Activated CD8-positive, alpha-beta memory T cell treated with anti-CD3 and anti-CD28 coated beads for 36 hours (primary cell): ENCODE measurements at regions not wholly inside any gene's neighbourhood (a gene's known extent, or its start where the extent isn't known, plus 50 kb on each side); places are given as distances from the start of the nearest gene placed in this dataset.

Source experiments
- CTCF ChIA-PET: fragments of 350-600 bp; sonication (Branson Sonifier 250); formaldehyde crosslinking; loops from one replicate; lab custom pipeline; 2021; ENCODE audit warnings: antibody characterized with exemption; lab: Charles Lee
- POLR2A ChIA-PET: fragments of 350-600 bp; sonication (Branson Sonifier 250); formaldehyde crosslinking; loops from one replicate; lab custom pipeline; 2021; ENCODE audit warnings: antibody characterized with exemption; lab: Charles Lee

DNA sequence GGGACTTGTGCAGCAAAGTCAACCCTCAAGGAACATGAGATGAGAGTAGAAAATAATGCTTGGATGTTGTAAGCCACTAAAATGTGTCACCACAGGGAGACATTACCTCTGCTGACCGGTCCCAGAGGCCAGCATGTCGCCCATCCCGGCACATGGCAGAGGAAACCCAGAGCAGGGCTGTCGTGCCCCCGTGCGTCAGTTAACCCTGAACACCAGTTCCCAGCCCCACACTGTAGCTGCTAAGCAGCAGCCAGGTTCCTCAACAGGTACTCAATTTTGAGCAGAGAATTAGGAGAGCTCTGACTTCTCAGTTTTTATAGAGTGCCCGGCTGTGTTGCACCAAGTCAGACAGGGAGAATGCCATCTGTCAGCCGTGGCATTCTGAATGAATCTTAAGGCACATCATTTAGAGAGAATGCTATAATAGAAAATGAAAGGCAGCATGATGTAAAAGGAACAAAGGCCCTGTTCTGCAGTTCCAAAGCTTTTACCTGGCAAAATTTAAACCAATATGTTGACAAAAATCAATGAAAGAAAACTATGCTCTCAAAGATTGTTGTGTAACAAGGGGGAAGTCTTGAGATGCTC lies 307.9 kb downstream of the METTL4 start:
- POLR2A ChIA-PET: no interaction called here

DNA sequence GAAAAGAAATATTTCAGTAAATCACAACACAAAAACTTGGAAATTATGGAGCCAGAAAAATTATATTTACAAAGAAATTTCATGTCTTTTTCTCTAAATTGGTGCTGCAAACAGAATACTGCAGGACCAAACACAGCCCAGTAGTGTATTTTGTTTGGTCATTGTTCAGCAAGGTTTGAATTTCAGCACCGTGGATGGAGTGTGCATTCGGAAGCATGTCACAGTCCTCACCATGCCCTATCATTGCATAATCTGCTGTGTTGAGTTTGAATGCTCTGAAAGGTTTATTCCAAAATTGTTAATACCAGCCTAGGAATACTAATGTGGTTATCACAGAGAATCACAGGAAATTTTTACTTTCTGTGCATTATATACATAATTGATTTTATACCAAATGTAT lies 296.7 kb downstream of the METTL4 start:
- POLR2A ChIA-PET: no interaction called here
- CTCF ChIA-PET: no interaction called here

More for the DNA sequence above, 307.9 kb downstream of the METTL4 start:
- CTCF ChIA-PET: no interaction called here

DNA sequence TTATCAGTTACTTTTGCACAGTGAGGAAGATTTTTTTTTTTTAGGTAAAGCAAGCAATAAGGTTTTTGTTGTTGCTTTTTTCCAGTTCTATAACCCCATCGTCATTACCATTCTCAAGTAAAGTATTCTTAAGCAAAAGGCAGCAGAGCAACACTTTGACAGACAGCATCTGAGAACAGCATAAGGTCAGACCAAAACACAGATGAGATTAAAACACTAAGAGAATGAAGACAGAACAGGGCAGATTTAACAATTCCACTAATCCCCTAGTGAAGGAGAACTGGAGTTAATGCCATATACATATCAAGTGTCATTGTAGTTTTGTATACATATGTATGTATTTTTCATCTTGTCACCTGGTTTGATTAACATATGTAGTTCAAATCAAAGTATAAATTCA lies 290.2 kb downstream of the METTL4 start:
- CTCF ChIA-PET: interaction anchor here (0.7 kb wide), 1 partner anchor 20 kb away, joined by 3 read pairs; no protein-coding TSS in a partner anchor
- POLR2A ChIA-PET: no interaction called here

DNA sequence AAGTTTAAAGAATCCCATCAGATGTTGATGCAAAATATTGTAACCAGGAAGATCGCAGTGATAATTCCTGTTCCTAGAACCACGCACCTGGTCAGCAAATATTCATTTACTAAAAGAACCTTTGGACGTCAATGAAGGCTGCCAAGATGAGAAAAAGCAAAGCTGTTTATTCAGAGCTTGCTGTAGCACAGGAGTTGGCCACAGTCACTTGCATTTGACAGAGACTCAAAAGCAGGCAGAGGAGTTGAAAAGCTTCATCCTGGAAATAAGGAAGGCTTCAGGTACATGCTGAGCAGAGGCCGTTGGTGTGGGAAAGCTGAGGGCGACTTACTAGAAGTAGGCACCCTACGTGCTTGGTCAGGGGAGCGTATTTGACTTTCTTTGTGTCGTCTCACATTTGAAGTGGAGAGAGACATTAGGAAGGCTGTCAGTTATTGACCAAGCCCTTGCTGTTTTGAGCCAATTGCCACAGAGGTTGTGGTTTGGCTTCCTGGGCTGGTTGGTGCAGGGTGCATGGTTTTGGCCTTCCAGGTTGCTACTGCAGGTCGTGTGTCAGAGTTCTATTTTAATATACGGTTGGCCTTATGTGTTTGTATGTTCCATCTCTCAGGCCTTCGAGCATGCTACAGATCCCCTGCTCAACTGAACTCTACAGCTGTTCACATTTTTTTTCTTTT lies 289.6 kb downstream of the METTL4 start:
- POLR2A ChIA-PET: no interaction called here
- CTCF ChIA-PET: no interaction called here

DNA sequence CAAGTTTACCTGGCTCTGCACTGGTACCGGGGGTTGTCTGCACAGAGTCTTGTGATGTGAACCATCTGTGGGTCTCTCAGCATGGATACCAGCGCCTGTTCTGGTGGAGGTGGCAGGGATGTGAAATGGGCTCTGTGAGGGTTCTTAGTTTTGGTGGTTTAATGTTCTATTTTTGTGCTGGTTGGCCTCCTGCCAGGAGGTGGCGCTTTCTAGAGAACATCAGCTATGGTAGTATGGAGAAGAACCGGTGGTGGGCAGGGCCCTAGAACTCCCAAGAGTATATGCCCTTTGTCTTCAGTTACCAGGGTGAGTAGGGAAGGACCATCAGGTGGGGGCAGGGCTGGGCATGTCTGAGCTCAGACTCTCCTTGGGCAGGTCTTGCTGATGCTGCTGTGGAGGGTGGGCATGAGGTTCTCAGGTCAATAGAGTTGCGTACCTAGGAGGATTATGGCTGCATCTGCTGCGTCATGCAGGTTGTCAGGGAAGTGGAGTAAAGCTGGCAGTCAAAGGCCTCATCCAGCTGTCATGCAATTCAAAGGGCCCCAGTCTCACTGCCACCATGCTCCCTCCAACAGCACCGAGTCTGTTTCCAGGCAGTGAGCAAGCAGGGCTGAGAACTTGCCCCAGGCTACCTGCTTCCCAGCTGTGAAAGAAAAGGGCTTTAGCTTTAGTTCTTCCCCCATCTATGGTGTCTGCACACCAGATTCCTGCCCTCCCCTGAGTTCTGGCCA lies 278.0 kb downstream of the METTL4 start:
- CTCF ChIA-PET: no interaction called here
- POLR2A ChIA-PET: no interaction called here

DNA sequence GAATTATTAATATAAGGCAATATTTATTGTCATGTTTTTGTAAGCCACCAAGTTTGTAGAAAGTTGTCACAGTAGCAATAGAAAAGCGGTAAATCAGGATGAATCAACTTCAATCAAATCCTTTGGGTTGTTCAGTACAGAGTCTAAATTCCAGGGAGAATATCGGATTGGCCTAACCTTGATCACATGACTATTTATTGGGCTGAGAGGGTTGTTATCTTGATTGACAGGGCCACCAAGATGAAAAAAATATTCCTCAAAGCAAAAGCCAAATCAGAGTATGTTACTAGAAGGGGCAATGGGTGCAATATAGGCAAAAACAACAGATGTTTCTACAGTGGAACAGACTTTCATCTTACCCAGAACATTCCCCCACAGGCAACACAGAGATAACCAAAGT lies 270.0 kb downstream of the METTL4 start:
- ChIA-PET CTCF (no interaction called here), POLR2A (no interaction called here)

DNA sequence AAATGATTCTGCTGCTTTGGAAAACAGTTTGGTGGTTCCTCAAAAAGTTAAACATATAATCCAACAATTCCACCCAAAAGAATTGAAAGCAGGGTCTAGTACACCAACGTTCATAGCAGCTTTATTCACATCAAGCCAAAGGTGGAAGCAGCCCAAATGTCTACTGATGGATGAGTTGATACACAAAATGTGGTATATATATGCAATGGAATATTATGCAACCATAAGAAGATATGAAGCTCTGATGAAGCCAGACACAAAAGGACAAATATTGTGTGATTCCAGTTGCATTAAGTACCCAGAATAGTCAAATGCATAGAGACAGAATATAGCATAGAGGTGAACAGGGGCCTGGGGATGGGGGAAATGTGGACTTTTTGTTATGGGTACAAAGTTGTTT lies 269.3 kb downstream of the METTL4 start:
- ChIA-PET CTCF (no interaction called here), POLR2A (no interaction called here)

DNA sequence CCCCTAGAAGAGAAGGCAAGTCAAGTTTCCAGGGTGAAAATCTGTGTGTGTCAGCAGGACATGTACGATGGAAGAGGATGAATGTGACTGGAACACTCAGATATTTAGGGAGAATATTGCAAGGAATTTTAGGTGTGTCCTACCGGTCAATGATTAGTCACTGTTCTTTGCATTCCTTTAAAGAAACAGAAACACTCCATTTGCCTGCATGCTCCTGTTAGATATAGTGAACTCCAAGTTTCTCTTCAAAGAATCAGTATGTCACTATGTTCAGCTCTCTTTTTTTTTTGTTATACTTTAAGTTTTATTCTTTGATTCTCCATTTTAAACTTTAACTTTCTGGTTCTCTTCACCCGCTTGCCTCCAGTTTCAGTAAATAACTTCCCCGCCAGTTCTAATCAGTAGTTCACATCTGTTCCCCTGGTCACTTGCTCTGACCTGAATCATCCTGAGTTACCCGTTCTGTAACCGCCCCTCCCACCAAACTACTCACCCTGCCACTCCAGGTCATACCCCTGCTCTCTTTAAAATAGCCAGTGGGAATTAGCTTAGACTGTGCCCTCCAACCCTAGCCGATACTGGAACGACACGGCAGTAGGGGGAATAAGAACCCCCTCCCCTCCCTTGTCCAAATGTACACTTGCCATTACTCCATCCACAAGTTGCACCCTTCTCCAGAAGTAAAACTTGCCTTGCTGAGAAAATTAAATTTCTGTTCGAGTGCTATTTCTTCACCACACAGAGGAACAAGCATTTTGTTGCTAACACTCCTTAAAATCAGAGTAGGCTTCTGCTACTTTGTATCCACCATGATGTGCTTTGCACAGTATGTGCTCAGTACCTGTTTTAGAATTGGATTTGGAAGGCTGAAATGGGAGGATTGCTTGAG lies 268.4 kb downstream of the METTL4 start:
- ChIA-PET CTCF (no interaction called here), POLR2A (no interaction called here)

DNA sequence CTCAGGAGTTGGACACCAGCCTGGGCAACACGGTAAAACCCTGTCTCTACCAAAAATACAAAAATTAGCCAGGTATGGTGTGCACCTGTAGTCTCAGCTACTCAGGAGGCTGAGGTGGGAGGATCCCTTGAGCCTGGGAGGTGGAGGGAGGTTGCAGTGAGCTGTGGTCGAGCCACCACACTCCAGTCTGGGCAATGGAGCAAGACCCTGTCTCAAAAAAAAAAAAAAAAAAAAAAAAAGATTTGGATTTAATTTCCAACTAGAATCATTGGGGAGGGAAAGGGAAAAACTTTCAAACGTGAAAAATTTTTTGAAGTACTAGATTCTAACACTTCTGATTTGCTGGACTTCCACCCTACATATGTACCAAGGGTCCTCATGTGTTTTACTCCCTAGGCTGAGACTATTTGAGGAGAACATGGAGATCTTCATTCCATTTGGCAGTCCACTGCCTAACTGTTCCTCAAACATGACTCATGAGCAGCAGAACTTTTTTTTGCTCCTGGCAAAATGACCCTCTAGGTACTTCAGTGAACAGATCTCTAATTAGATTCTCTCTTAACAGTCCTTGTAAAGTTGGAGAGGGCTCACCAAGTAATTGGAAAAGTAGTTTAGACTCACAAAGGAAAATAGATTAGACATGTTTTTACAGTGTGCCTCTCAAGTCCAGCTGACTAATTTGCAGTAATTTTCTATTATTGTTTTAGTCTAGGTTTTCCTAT lies 267.6 kb downstream of the METTL4 start:
- CTCF ChIA-PET: no interaction called here
- POLR2A ChIA-PET: no interaction called here

DNA sequence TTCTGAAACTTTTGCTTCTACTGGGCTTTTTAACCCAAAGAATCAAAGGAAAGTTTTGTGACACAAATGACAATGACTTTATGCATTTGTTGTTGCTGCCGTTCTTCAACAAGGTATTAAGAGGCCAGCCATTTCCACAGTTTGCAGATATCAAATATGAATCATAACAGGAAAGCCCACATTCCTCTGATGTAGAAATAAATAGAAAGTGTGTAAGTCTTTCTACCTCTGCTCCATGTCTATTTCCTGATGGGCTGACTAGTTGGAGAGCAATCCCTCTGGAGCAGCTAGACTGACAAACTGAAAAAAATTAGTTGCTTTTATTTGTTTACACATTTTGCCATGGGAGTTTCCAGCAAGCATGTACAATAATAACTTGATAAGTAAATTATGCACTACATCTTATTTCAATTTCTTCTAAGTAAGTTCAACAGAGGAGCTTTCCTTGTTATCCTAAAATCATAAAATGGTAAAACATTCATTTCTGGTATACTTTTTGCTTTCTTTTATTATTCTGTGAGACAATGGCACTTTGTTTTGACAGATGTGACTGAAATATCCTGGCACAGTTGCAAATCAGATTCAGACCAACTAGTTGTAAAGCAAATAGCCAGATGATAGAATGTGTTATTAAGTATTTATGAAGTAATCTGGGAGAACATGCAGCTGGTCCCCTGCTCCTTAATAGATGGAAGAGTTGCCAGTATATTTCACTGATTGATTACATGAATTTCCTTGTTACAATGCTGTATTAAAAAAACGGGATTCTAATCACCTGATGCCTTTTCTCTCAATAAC lies 266.7 kb downstream of the METTL4 start:
- ChIA-PET POLR2A (no interaction called here), CTCF (no interaction called here)

DNA sequence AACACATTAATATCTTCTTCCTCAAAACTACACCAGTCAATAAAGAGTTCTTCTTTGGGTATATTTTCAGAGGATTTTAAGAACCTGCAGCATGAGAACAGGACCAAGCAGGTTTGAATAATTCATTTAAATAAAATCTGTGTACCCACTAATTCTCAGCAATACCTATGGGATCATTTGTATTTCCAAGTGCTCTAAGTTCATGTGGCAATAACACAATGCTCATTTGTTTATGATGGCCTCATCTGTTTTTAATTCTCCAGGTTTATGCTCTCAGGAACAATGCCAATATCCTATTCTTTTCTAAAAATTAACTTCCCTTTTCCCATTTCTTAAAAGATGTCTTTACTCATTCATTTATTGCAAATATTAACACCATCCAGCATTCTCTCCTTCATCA lies 264.7 kb downstream of the METTL4 start:
- ChIA-PET POLR2A (no interaction called here), CTCF (no interaction called here)

DNA sequence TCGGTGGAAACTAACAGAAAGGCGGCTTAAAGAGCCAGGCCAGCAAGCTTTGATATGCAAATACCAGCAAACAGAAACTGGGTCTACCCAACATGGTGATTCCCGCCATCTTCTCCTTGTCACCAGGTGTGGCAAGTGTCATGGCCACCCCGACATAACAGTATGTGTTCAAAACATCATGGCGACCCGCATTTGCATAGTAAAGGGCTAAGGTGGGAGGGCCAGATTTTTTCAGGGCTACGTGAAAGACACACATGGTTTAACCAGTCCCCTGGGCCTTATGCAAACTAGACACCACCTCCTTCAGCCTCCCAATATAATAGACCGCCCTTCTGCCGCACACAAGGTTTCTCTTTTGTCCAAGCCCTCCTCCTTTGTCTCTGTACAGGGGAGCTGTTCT lies 260.4 kb downstream of the METTL4 start:
- CTCF ChIA-PET: interaction anchor here (0.7 kb wide), 1 partner anchor 82 kb away, joined by 5 read pairs; no protein-coding TSS in a partner anchor
- POLR2A ChIA-PET: no interaction called here

DNA sequence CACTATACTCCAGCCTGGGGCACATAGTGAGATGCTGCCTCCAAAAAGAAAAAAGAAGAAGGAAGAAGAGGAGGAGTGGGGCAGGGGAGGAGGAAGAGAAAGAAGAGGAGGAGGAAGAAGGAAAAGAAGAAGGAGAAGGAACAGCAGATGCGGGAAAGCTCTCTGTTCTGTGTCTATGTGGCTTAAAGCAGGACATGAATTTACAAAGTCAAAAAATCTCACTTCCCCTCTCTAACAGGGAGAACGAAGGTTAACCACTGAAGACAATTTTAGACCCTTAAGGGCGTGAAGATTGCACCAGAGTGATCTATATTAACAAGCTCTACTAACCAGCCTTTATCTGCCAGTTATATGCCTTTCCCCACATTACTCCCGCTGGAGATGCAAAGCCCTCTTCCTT lies 258.9 kb downstream of the METTL4 start:
- POLR2A ChIA-PET: no interaction called here
- CTCF ChIA-PET: no interaction called here

DNA sequence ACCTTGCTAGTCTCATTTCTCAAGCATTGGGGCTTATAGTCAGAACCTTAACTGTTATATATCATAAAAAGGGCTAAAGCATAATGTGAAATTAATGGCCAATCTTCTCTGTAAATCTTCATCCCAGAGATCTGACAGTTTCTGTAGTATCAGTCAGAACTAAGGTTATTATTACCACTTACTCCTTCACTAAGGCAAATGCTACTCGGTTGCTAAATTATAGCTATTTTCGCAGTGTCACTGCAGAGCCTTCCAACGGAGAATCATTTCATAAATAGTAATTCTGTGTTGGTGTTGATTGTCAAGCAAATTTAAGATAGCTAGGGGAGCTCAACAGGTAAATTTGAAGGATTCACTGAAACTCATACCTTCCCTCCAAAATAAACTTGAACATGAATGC lies 258.0 kb downstream of the METTL4 start:
- POLR2A ChIA-PET: no interaction called here
- CTCF ChIA-PET: no interaction called here

DNA sequence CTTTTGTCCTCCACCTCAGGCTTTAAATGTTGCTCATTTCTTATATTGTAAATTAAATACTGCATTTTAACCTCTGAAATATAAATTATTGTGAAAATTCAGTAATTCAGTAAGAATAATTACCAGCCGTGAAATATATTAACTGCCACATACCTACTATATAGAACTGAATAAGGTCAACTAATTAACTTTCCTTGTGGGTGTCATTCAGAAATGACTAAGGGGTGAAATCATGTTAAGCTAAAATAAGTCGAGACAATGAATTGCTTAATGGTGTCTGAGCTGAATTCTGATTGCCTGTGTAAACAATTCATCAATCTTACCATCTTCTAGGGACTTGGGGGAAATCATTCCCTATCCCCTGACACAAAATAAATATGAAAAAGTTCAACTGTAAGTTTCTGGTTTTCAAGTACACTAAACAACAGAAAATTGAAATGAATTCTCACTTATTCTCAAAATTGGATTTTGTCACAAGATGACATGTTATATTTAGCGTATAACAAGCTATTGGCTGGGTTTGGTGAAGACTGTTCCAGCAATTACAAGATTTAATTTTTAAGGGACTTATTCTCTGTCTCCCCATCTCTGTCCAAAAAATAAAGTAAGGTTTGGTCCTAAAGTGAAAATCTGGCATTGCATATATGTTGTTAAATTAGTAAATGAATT lies 255.1 kb downstream of the METTL4 start:
- CTCF ChIA-PET: no interaction called here
- POLR2A ChIA-PET: no interaction called here

DNA sequence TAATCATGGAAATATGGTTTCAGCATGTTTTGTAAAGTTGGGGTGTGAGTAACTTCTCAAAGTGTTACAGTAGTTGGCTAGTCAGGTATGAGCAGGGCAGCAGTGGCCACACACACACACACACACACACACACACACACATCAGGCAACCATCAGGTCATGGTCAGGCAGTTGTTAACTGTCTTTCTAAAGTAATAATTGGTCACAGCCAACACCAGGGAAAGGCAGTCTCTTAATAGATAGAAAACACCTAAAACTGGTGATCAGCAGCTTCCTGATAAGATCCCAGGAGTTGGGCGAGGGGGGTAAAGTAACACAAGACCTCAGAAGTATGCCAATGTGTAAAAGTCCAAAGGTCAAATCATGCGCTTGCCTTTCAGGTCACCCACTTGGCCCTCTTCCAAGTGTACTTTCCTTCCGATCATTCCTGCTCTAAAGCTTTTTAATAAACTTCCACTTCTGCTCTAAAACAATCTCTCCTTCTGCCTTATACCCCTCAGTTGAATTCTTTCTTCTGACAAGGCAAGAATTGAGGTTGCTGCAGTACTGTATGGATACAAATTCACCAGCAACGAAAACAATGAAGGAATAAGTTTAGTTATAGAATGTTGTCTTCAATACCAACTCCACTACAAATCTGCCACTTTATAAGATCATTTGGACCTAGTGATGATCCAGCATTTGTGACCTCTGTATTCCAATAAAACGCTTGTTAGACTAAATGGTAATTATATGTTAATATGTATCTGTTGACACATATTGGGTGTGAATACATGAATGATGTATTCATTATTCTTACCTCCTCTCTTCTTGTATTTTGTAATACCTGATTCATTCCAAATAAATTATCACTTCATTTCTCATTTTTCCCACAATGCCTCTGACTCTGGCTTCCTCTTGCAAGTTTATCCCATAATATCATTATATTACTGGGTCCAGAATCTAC lies 254.3 kb downstream of the METTL4 start:
- CTCF ChIA-PET: no interaction called here
- POLR2A ChIA-PET: no interaction called here

DNA sequence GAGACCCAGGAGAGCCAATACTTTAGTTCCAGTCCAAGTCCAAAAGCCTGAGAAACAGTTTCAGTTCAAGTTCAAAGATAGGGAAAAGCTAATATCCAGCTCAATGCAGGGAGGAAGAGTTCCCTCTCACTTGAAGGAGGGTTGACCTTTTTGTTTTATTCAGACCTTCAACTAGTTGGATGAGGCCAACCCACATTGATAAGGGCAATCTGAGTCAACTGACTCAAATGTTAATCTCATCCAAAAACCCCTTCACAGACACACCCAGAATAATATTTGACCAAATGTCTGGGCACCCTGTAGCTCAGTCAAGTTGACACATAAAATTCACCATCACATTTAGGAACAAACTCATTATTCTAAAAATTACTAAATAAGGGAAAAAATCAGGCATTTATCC lies 246.8 kb downstream of the METTL4 start:
- POLR2A ChIA-PET: no interaction called here
- CTCF ChIA-PET: no interaction called here
